GM19467 (cell line): ENCODE measurements at regions not wholly inside any gene's neighbourhood (a gene's known extent, or its start where the extent isn't known, plus 50 kb on each side); places are given as distances from the start of the nearest gene placed in this dataset.
A peak's percentile ranks its signal among the peaks of the same experiment; 100 is the strongest.
"Not testable (repeated sequence)": the region's sequence is repeated elsewhere in the genome, so short reads cannot be mapped to it uniquely, and the experiment has no call there.

Experiments used
- ATAC-seq: cut with Tn5 transposase; IDR thresholded peaks from one replicate; pipeline ENCODE4 v1.9.1; 2021; ENCODE audit warnings: mild to moderate bottlenecking, moderate library complexity; ENCODE audit not compliant: unreplicated experiment

- ATAC-seq: no peak
Observed at GRCh38 chr4:112708772-112709171, 71.8 kb downstream of the LARP7 start.

- ATAC-seq: no peak
Observed at GRCh38 chr4:112714922-112715901, 78.3 kb downstream of the LARP7 start.

GRCh38 chr4:112717856-112718255 lies 80.9 kb downstream of the LARP7 start:
- ATAC-seq: no peak

- ATAC-seq: no peak
Observed at GRCh38 chr4:112721627-112722026, 84.7 kb downstream of the LARP7 start.

- ATAC-seq: no peak
Observed at GRCh38 chr4:112726041-112726440, 89.1 kb downstream of the LARP7 start.

- ATAC-seq: not testable (repeated sequence)
Observed at GRCh38 chr4:112727728-112728127, 90.8 kb downstream of the LARP7 start.

- ATAC-seq: no peak
Observed at GRCh38 chr4:112731715-112732114, 94.8 kb downstream of the LARP7 start.

- no peak for ATAC-seq
Observed at GRCh38 chr4:112732142-112732541, 95.2 kb downstream of the LARP7 start.

GRCh38 chr4:112735474-112735951 lies 98.6 kb downstream of the LARP7 start:
- ATAC-seq: peak; percentile 77

- ATAC-seq: no peak
Observed at GRCh38 chr4:112736718-112737135, 99.8 kb downstream of the LARP7 start.

- ATAC-seq: no peak
Observed at GRCh38 chr4:112739442-112739841, 102.5 kb downstream of the LARP7 start.

- ATAC-seq: no peak
Observed at GRCh38 chr4:112747036-112747435, 110.1 kb downstream of the LARP7 start.

- no peak for ATAC-seq
Observed at GRCh38 chr4:112748352-112748878, 111.5 kb downstream of the LARP7 start.

- ATAC-seq: not testable (repeated sequence)
Observed at GRCh38 chr4:112750749-112751148, 113.8 kb downstream of the LARP7 start.

GRCh38 chr4:112751447-112751846 lies 114.5 kb downstream of the LARP7 start:
- no peak for ATAC-seq

- ATAC-seq: no peak
Observed at GRCh38 chr4:112752061-112752460, 115.1 kb downstream of the LARP7 start.

- no peak for ATAC-seq
Observed at GRCh38 chr4:112752510-112752909, 115.6 kb downstream of the LARP7 start.

GRCh38 chr4:112753333-112753732 lies 116.4 kb downstream of the LARP7 start:
- no peak for ATAC-seq

- no peak for ATAC-seq
Observed at GRCh38 chr4:112759313-112759712, 122.4 kb downstream of the LARP7 start.

- ATAC-seq: peak; percentile 62
Observed at GRCh38 chr4:112765317-112765974, 128.5 kb downstream of the LARP7 start.

GRCh38 chr4:112766422-112766821 lies 129.5 kb downstream of the LARP7 start:
- no peak for ATAC-seq

GRCh38 chr4:112767386-112767785 lies 130.4 kb downstream of the LARP7 start:
- ATAC-seq: no peak
